H1 (cell line): ENCODE measurements at regions not wholly inside any gene's neighbourhood (a gene's known extent, or its start where the extent isn't known, plus 50 kb on each side); places are given as distances from the start of the nearest gene placed in this dataset.

Source experiments
- CTCF ChIA-PET: fragments of 300-600 bp; sonication (Branson Sonifier 250); formaldehyde crosslinking; loops from one replicate; lab custom pipeline; 2021; ENCODE audit not compliant: partially characterized antibody; lab: Charles Lee
- POLR2A ChIA-PET: fragments of 300-600 bp; sonication (Branson Sonifier 250); formaldehyde crosslinking; loops from one replicate; lab custom pipeline; 2021; ENCODE audit warnings: inconsistent platforms; ENCODE audit not compliant: partially characterized antibody; lab: Charles Lee
- DNase-seq, 2 experiments: peaks; one replicate each; pipeline versions ENCODE4 v3.0.0 to v3.0.0-alpha.2; 2010 to 2022; ENCODE audit warnings: low spot score in 2 of 2, low read depth in 1 of 2, mixed read lengths in 1 of 2
- FAIRE-seq: peaks from 2 replicates; lab custom pipeline; 2011; peaks lifted over from hg19 to GRCh38; lab: Jason Lieb, UNC
- H2AFZ ChIP-seq: 2 replicates; pipeline ENCODE4 v1.8.1; 2012; ENCODE audit warnings: low read length, inconsistent platforms
- H2AK5ac ChIP-seq: 2 replicates; pipeline ENCODE4 v1.6.1; 2013; ENCODE audit warnings: low read depth, low read length
- H2BK120ac ChIP-seq: replicated peaks from 2 replicates; pipeline ENCODE3; 2013; ENCODE audit warnings: low read depth, low read length, inconsistent platforms
- H2BK12ac ChIP-seq: 2 replicates; pipeline ENCODE4 v1.6.1; 2013; ENCODE audit warnings: low read depth, low read length
- H2BK15ac ChIP-seq: 2 replicates; pipeline ENCODE4 v1.6.1; 2013; ENCODE audit warnings: low read length
- H2BK20ac ChIP-seq: 2 replicates; pipeline ENCODE4 v1.6.1; 2013; ENCODE audit warnings: low read length
- H2BK5ac ChIP-seq: 2 replicates; pipeline ENCODE4 v1.6.1; 2013; ENCODE audit warnings: low read depth, low read length
- H3K14ac ChIP-seq: 2 replicates; pipeline ENCODE4 v1.6.1; 2013; ENCODE audit warnings: inconsistent platforms; ENCODE audit not compliant: insufficient read length
- H3K18ac ChIP-seq: 2 replicates; pipeline ENCODE4 v1.6.1; 2013; ENCODE audit warnings: low read length; ENCODE audit errors: extremely low read depth
- H3K23ac ChIP-seq: 2 replicates; pipeline ENCODE4 v1.6.1; 2013; ENCODE audit warnings: inconsistent platforms; ENCODE audit not compliant: insufficient read length
- H3K23me2 ChIP-seq: 2 replicates; pipeline ENCODE4 v1.6.1; 2013; ENCODE audit warnings: low read depth, low read length
- H3K27ac ChIP-seq: 2 replicates; pipeline ENCODE4 v1.6.1; 2011; ENCODE audit warnings: low read depth, low read length, inconsistent platforms
- H3K27me3 ChIP-seq, 4 experiments: replicated peaks in 1 of 4; 1 replicate in 1 of 4; 2 replicates in 3 of 4; pipeline versions ENCODE4 v1.6.1 to v1.8.1; 2011 to 2013; ENCODE audit warnings: low read length in 3 of 4, mild to moderate bottlenecking in 3 of 4, inconsistent platforms in 2 of 4, mixed read lengths in 2 of 4, moderate library complexity in 1 of 4; ENCODE audit not compliant: control insufficient read depth in 3 of 4, insufficient read depth in 3 of 4; ENCODE audit errors: extremely low read depth in 1 of 4
- H3K36me3 ChIP-seq, 4 experiments: 2 replicates each; pipeline versions ENCODE4 v1.6.1 to v1.8.1; 2011 to 2013; ENCODE audit warnings: mild to moderate bottlenecking in 4 of 4, low read length in 3 of 4, moderate library complexity in 2 of 4, control low read depth in 1 of 4, inconsistent platforms in 1 of 4; ENCODE audit not compliant: insufficient read depth in 4 of 4, control insufficient read depth in 2 of 4
- H3K4ac ChIP-seq: replicated peaks from 2 replicates; pipeline ENCODE3; 2013; ENCODE audit warnings: low read length, low read depth, mixed read lengths, inconsistent platforms; ENCODE audit not compliant: insufficient read length
- H3K4me1 ChIP-seq, 4 experiments: replicated peaks in 1 of 4; 1 replicate in 1 of 4; 2 replicates in 3 of 4; pipeline versions ENCODE4 v1.6.1 to v1.8.1; 2011 to 2013; ENCODE audit warnings: low read length in 3 of 4, inconsistent platforms in 2 of 4, mixed read lengths in 1 of 4; ENCODE audit not compliant: insufficient read depth in 4 of 4, control insufficient read depth in 3 of 4
- H3K4me2 ChIP-seq, 2 experiments: 2 replicates each; pipeline versions ENCODE4 v1.6.1 to v1.8.1; 2011 to 2013; ENCODE audit warnings: low read depth in 2 of 2, low read length in 2 of 2, control low read depth in 1 of 2, inconsistent platforms in 1 of 2, mild to moderate bottlenecking in 1 of 2; ENCODE audit not compliant: insufficient read depth in 1 of 2
- H3K4me3 ChIP-seq, 4 experiments: fragments of 200-600, 300-600 bp in 1 of 4; sonication (generic), shearing (Covaris generic), sonication (Bioruptor Twin) in 1 of 4; 2 replicates each; pipeline versions ENCODE4 v1.5.1 to v1.8.1; 2011 to 2016; ENCODE audit warnings: low read length in 4 of 4, low read depth in 3 of 4, control low read depth in 2 of 4, inconsistent platforms in 2 of 4, mild to moderate bottlenecking in 2 of 4, mixed read lengths in 1 of 4, moderate library complexity in 1 of 4; ENCODE audit not compliant: insufficient read depth in 2 of 4; ENCODE audit errors: extremely low read depth in 1 of 4
- H3K56ac ChIP-seq: replicated peaks from 2 replicates; pipeline ENCODE3; 2013; ENCODE audit warnings: low read depth, mild to moderate bottlenecking, mixed read lengths, low read length, inconsistent platforms; ENCODE audit not compliant: insufficient read length
- H3K79me1 ChIP-seq: 2 replicates; pipeline ENCODE4 v1.6.1; 2013; ENCODE audit warnings: low read depth, low read length, control low read depth
- H3K79me2 ChIP-seq, 2 experiments: 2 replicates each; pipeline versions ENCODE4 v1.6.1 to v1.8.1; 2012 to 2013; ENCODE audit warnings: low read length in 2 of 2, mild to moderate bottlenecking in 2 of 2, inconsistent platforms in 1 of 2; ENCODE audit not compliant: insufficient read depth in 2 of 2, control insufficient read depth in 1 of 2
- H3K9ac ChIP-seq, 4 experiments: replicated peaks in 1 of 4; 1 replicate in 1 of 4; 2 replicates in 3 of 4; pipeline versions ENCODE4 v1.6.1 to v1.8.1; 2011 to 2013; ENCODE audit warnings: low read depth in 3 of 4, low read length in 3 of 4, control low read depth in 2 of 4, mild to moderate bottlenecking in 2 of 4, moderate library complexity in 2 of 4, inconsistent platforms in 1 of 4; ENCODE audit errors: extremely low read depth in 1 of 4
- H3K9me3 ChIP-seq, 2 experiments: 2 replicates each; pipeline versions ENCODE4 v1.6.1 to v1.8.1; 2012 to 2013; ENCODE audit warnings: mild to moderate bottlenecking in 2 of 2, moderate library complexity in 2 of 2, control low read depth in 1 of 2, inconsistent platforms in 1 of 2, low read depth in 1 of 2, low read length in 1 of 2, mixed read lengths in 1 of 2; ENCODE audit not compliant: insufficient read depth in 2 of 2
- H4K20me1 ChIP-seq, 2 experiments: replicated peaks in 1 of 2; 2 replicates each; pipeline versions ENCODE3 to v1.8.1; 2011 to 2013; ENCODE audit warnings: inconsistent platforms in 2 of 2, low read length in 2 of 2, mild to moderate bottlenecking in 1 of 2; ENCODE audit not compliant: insufficient read depth in 2 of 2, control insufficient read depth in 1 of 2
- H4K5ac ChIP-seq: 2 replicates; pipeline ENCODE4 v1.6.1; 2013; ENCODE audit warnings: low read length, low read depth, mixed read lengths, inconsistent platforms; ENCODE audit not compliant: insufficient read length
- H4K8ac ChIP-seq: 2 replicates; pipeline ENCODE4 v1.8.0; 2013; ENCODE audit warnings: mild to moderate bottlenecking, moderate library complexity, low read length, inconsistent platforms; ENCODE audit not compliant: insufficient read depth; ENCODE audit errors: extremely low read depth
- H4K91ac ChIP-seq: replicated peaks from 2 replicates; pipeline ENCODE3; 2013; ENCODE audit warnings: low read length, mixed read lengths, inconsistent platforms; ENCODE audit not compliant: insufficient read length
- BACH1 ChIP-seq: IDR thresholded peaks from 2 replicates; pipeline ENCODE4 v1.6.1; 2012; ENCODE audit warnings: low read length, improper control_type of control experiment
- CBX5 ChIP-seq: fragments of 300-800, 300-1000 bp; sonication (generic); IDR thresholded peaks from 2 replicates; pipeline ENCODE4 v1.7.1; 2016; ENCODE audit warnings: antibody characterized with exemption, low read length, low read depth
- JUND ChIP-seq: IDR thresholded peaks from 2 replicates; pipeline ENCODE4 v1.6.1; 2011; ENCODE audit warnings: mild to moderate bottlenecking, improper control_type of control experiment, low read length
- SUZ12 ChIP-seq: fragments of 200-600 bp; sonication (generic); IDR thresholded peaks from 2 replicates; pipeline ENCODE4 v1.6.1; 2012; ENCODE audit warnings: mild to moderate bottlenecking, inconsistent platforms, low read length, moderate library complexity, mixed read lengths
- WGBS, 2 experiments: shearing (Covaris generic) in 1 of 2; methylation state at CpG; one replicate each; pipeline versions ENCODE4 v1.1.6 to v1.1.7; 2013 to 2015; ENCODE audit warnings: low lambda C conversion rate in 2 of 2, mixed read lengths in 2 of 2, inconsistent platforms in 1 of 2, low coverage in 1 of 2, missing lambda C conversion rate in 1 of 2; ENCODE audit not compliant: insufficient replicate concordance in 2 of 2, insufficient coverage in 1 of 2, insufficient read length in 1 of 2; ENCODE audit errors: extremely low coverage in 1 of 2, missing lambda C conversion rate in 1 of 2; 5-methylcytosine and 5-hydroxymethylcytosine counted together

GRCh38 chr3:34106379-34106778 is 307.9 kb downstream of the PDCD6IP start:
- H3K27me3 ChIP-seq = no peaks in the 10 kb centered on the region
- TF ChIP-seq CBX5 (no peak), BACH1 (no peak), JUND (no peak), SUZ12 (no peak)
- no peak overlapping the region for H3K4me2 ChIP-seq
- no peak overlapping the region for H4K91ac ChIP-seq
- H2AK5ac ChIP-seq = no peak overlapping the region
- H3K14ac ChIP-seq = no peak overlapping the region
- WGBS, 2 experiments = 75% methylated on average over 3 of the region's 3 CpGs; no CpG with 5 or more reads in 1 of the 2 experiments
- H3K4me1 ChIP-seq = no peaks in the 10 kb centered on the region
- no peak overlapping the region for H3K56ac ChIP-seq
- no peaks in the 10 kb centered on the region for H3K23me2 ChIP-seq
- DNase-seq = no peak
- H2BK120ac ChIP-seq = no peak overlapping the region
- no peak overlapping the region for H3K18ac ChIP-seq
- H2BK20ac ChIP-seq = no peak overlapping the region
- ChIA-PET POLR2A (no interaction called here), CTCF (interaction anchor here (0.7 to 4.3 kb wide), 34 partner anchors 16 to 1161 kb away, joined by 3 to 24 read pairs (median 4); no protein-coding TSS in a partner anchor)
- H4K5ac ChIP-seq = no peak overlapping the region
- H2BK15ac ChIP-seq = no peak overlapping the region
- no peak overlapping the region for H3K9ac ChIP-seq
- H3K9me3 ChIP-seq = no peaks in the 10 kb centered on the region
- peak overlapping the region; percentile 64 for H4K8ac ChIP-seq
- no peaks in the 10 kb centered on the region for H4K20me1 ChIP-seq
- no peaks in the 10 kb centered on the region for H3K79me2 ChIP-seq
- no peak overlapping the region for H2BK5ac ChIP-seq
- FAIRE-seq = no peak
- no peak overlapping the region for H3K4me3 ChIP-seq
- H2AFZ ChIP-seq = no peak overlapping the region
- no peaks in the 10 kb centered on the region for H3K79me1 ChIP-seq
- no peak overlapping the region for H3K23ac ChIP-seq
- H3K4ac ChIP-seq = no peak overlapping the region
- H2BK12ac ChIP-seq = no peak overlapping the region
- no peaks in the 10 kb centered on the region for H3K36me3 ChIP-seq
- no peak overlapping the region for H3K27ac ChIP-seq
